ENCODE measurements at regions not wholly inside any gene's neighbourhood (a gene's known extent, or its start where the extent isn't known, plus 50 kb on each side); places are given as distances from the start of the nearest gene placed in this dataset.

DNA sequence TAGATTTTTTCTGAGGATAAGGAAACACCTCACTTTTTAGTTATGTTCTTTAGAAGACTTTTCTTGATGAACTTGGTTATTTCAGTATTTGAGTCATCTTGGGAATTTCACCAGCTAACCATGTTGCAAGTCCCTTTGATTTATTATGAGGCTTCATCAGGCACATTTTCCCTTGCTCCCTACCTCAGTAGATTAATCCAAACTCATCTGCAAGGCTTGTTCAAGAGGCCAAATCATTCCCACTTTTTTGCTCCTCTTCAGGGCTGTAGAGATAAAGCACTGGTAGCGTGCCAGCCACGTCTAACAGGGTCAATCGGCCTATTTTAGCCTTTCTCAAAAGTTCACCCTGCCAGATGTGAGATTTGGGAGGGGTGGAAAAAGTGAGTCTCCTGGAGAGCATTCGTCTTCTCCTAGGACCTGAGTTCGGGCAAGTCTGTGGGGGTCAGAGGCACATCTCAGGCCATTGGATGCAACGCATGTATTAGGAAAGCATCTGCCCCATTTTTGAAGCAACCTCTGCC, 120.3 kb downstream of the RDH14 start:
- H3K9ac ChIP-seq (ENCODE audit: insufficient read depth, low read length): no peak overlapping the region
- H3K4me2 ChIP-seq (ENCODE audit: extremely low read depth, insufficient read depth, low read length): no peak overlapping the region
- H2AFZ ChIP-seq (ENCODE audit: low read length): no peak overlapping the region
- no peaks in the 10 kb centered on the region for H3K9me3 ChIP-seq (ENCODE audit: control insufficient read depth, insufficient read depth, low read depth, low read length)
- no peak overlapping the region for H3K4me3 ChIP-seq (replicated peaks in 1 of 4; ENCODE audit: control extremely low read depth in 1 of 4, insufficient read depth in 1 of 4, low read depth in 3 of 4, low read length in 4 of 4)
- peaks cover 9% of the 10 kb centered on the region for H3K4me1 ChIP-seq (ENCODE audit: control insufficient read depth, extremely low read depth, insufficient read depth, low read length)
- H3K27me3 ChIP-seq (ENCODE audit: control insufficient read depth, insufficient read depth, low read length): no peaks in the 10 kb centered on the region
- peak; percentile 76 to 93 for DNase-seq (ENCODE audit: low read depth in 2 of 2)
- no peaks in the 10 kb centered on the region for H3K79me2 ChIP-seq (ENCODE audit: control insufficient read depth, insufficient read depth, low read length)
- H3K36me3 ChIP-seq (ENCODE audit: control insufficient read depth, insufficient read depth, low read length): no peaks in the 10 kb centered on the region
- TF ChIP-seq, protein P1, sequence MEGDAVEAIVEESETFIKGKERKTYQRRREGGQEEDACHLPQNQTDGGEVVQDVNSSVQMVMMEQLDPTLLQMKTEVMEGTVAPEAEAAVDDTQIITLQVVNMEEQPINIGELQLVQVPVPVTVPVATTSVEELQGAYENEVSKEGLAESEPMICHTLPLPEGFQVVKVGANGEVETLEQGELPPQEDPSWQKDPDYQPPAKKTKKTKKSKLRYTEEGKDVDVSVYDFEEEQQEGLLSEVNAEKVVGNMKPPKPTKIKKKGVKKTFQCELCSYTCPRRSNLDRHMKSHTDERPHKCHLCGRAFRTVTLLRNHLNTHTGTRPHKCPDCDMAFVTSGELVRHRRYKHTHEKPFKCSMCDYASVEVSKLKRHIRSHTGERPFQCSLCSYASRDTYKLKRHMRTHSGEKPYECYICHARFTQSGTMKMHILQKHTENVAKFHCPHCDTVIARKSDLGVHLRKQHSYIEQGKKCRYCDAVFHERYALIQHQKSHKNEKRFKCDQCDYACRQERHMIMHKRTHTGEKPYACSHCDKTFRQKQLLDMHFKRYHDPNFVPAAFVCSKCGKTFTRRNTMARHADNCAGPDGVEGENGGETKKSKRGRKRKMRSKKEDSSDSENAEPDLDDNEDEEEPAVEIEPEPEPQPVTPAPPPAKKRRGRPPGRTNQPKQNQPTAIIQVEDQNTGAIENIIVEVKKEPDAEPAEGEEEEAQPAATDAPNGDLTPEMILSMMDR (conservative IDR thresholded peaks at IDR 0.05 in 1 of 2, IDR thresholded peaks at IDR 0.05 in 1 of 2; ENCODE audit: low read depth in 1 of 2, low read length in 2 of 2): no peak
- no peak for TF ChIP-seq EZH2 (IDR thresholded peaks at IDR 0.05; ENCODE audit: low read length, missing control alignments)
- no peak overlapping the region for H3K27ac ChIP-seq (ENCODE audit: insufficient read depth, low read length)
- H4K20me1 ChIP-seq (ENCODE audit: control insufficient read depth, extremely low read depth, insufficient read depth, low read length): no peaks in the 10 kb centered on the region

DNA sequence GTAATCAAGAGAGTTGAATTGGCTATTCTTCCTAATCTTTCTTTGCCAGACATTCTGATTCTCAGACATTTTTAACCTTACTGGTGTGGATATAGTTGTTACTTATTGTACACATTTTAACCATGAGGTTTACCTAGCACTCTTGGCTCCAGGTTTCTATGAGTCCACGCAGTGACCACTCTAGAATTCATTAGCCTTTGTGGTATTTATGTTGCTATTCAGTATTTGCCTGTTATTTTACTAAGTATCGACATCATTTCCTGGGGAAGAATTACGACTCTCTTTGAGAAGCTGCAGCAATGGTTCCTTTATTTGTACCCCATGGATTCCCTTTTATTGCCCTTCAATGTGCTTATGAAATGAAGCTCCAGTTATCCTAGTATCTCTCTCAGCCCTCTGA, 120.7 kb downstream of the RDH14 start:
- peaks cover 9% of the 10 kb centered on the region for H3K4me1 ChIP-seq (ENCODE audit: control insufficient read depth, extremely low read depth, insufficient read depth, low read length)
- no peak overlapping the region for H3K27ac ChIP-seq (ENCODE audit: insufficient read depth, low read length)
- H3K27me3 ChIP-seq (ENCODE audit: control insufficient read depth, insufficient read depth, low read length): no peaks in the 10 kb centered on the region
- no peak overlapping the region for H3K9ac ChIP-seq (ENCODE audit: insufficient read depth, low read length)
- no peak overlapping the region for H2AFZ ChIP-seq (ENCODE audit: low read length)
- H4K20me1 ChIP-seq (ENCODE audit: control insufficient read depth, extremely low read depth, insufficient read depth, low read length): no peaks in the 10 kb centered on the region
- no peaks in the 10 kb centered on the region for H3K36me3 ChIP-seq (ENCODE audit: control insufficient read depth, insufficient read depth, low read length)
- no peak overlapping the region for H3K4me3 ChIP-seq (replicated peaks in 1 of 4; ENCODE audit: control extremely low read depth in 1 of 4, insufficient read depth in 1 of 4, low read depth in 3 of 4, low read length in 4 of 4)
- H3K4me2 ChIP-seq (ENCODE audit: extremely low read depth, insufficient read depth, low read length): no peak overlapping the region
- TF ChIP-seq, protein P1 (conservative IDR thresholded peaks at IDR 0.05 in 1 of 2, IDR thresholded peaks at IDR 0.05 in 1 of 2; ENCODE audit: low read depth in 1 of 2, low read length in 2 of 2): no peak
- no peak for TF ChIP-seq EZH2 (IDR thresholded peaks at IDR 0.05; ENCODE audit: low read length, missing control alignments)
- peak in 1 of 2 donors; percentile 59 for DNase-seq (ENCODE audit: low read depth in 2 of 2)
- no peaks in the 10 kb centered on the region for H3K79me2 ChIP-seq (ENCODE audit: control insufficient read depth, insufficient read depth, low read length)
- no peaks in the 10 kb centered on the region for H3K9me3 ChIP-seq (ENCODE audit: control insufficient read depth, insufficient read depth, low read depth, low read length)

DNA sequence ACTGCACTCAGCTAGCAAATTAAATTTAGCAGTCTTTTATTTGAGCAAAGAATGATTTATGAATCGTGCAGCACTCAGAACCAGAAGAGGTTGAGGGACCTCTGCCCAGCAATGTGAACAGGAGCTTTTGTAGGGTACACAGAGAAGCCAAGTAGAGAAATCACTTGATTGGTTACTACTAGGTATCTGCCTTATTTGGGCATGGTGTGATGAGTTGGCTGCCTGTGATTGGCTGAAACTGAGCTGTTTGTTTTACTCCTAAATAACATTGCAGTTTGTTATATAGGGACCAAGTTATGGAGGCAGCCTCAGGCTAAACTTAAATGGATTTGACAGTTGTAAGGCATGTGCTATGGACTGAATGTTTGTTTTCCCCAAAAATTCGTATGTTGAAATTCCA, 122.5 kb downstream of the RDH14 start:
- no peak overlapping the region for H3K27ac ChIP-seq (ENCODE audit: insufficient read depth, low read length)
- H3K36me3 ChIP-seq (ENCODE audit: control insufficient read depth, insufficient read depth, low read length): no peaks in the 10 kb centered on the region
- no peak overlapping the region for H3K4me3 ChIP-seq (replicated peaks in 1 of 4; ENCODE audit: control extremely low read depth in 1 of 4, insufficient read depth in 1 of 4, low read depth in 3 of 4, low read length in 4 of 4)
- H3K79me2 ChIP-seq (ENCODE audit: control insufficient read depth, insufficient read depth, low read length): no peaks in the 10 kb centered on the region
- DNase-seq (ENCODE audit: low read depth in 2 of 2): no peak
- H3K9ac ChIP-seq (ENCODE audit: insufficient read depth, low read length): no peak overlapping the region
- H3K27me3 ChIP-seq (ENCODE audit: control insufficient read depth, insufficient read depth, low read length): no peaks in the 10 kb centered on the region
- TF ChIP-seq, protein P1 (conservative IDR thresholded peaks at IDR 0.05 in 1 of 2, IDR thresholded peaks at IDR 0.05 in 1 of 2; ENCODE audit: low read depth in 1 of 2, low read length in 2 of 2): no peak
- TF ChIP-seq EZH2 (IDR thresholded peaks at IDR 0.05; ENCODE audit: low read length, missing control alignments): no peak
- peaks cover 9% of the 10 kb centered on the region for H3K4me1 ChIP-seq (ENCODE audit: control insufficient read depth, extremely low read depth, insufficient read depth, low read length)
- no peaks in the 10 kb centered on the region for H4K20me1 ChIP-seq (ENCODE audit: control insufficient read depth, extremely low read depth, insufficient read depth, low read length)
- H2AFZ ChIP-seq (ENCODE audit: low read length): no peak overlapping the region
- H3K4me2 ChIP-seq (ENCODE audit: extremely low read depth, insufficient read depth, low read length): no peak overlapping the region
- no peaks in the 10 kb centered on the region for H3K9me3 ChIP-seq (ENCODE audit: control insufficient read depth, insufficient read depth, low read depth, low read length)

Measured in fibroblast of lung (primary cell).